HG03520 (cell line): ENCODE measurements at regions not wholly inside any gene's neighbourhood (a gene's known extent, or its start where the extent isn't known, plus 50 kb on each side); places are given as distances from the start of the nearest gene placed in this dataset.
"Not testable (repeated sequence)": the region's sequence is repeated elsewhere in the genome, so short reads cannot be mapped to it uniquely, and the experiment has no call there.

ENCODE experiments used
- ATAC-seq: cut with Tn5 transposase; IDR thresholded peaks from one replicate; pipeline ENCODE4 v1.9.1; 2021; ENCODE audit warnings: mild to moderate bottlenecking, moderate library complexity; ENCODE audit not compliant: unreplicated experiment

DNA sequence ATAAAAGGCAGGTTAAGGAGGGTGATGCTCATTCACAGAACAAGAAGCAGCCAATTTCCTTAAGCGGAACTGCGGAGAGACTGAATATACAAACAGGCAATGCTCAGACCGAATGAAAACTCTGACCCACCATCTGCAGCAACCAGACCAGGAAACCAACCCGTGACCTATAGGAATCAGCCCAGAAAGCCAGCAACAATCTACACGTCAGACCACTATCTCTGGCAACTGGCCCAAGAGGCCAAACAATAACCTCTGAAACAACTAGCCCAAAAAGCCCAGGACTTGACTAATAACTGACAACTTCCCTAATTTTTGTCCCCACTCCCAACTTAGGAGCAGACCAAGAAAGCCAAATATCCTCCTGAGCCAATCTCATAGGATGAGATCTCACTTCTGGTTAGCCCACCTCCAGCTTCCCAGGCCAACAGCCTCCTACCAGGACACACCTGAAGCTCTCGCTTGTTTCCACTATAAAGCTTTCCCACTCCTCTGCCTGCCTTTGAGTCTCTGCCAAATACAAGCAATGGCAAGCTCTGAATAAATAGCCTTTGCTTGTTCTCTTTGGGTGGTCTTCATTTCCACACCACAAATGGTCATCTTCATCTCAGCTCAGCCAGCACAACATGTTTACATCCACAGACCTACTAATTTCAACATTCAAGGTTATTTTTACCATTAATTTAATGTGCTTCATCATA lies 168.5 kb downstream of the HSD17B3 start:
- no peak for ATAC-seq

DNA sequence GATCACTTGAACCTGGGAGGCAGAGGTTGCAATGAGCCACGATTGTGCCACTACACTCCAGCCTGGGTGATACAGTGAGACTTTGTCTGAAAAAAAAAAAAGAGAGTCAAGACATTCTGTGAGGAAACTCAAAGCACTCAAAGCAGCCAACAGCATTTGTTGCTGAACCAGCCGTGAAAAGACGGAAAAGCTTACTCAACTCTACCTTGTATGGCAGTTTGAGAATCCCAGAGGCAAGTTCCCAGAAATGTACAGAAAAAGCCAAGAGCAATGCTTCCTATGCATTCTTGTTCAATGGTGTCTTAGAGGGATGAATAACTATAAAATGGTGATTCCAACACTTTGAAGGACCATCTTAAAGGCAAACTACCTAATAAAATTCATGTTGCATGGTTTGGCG lies 170.2 kb downstream of the HSD17B3 start:
- ATAC-seq: no peak

DNA sequence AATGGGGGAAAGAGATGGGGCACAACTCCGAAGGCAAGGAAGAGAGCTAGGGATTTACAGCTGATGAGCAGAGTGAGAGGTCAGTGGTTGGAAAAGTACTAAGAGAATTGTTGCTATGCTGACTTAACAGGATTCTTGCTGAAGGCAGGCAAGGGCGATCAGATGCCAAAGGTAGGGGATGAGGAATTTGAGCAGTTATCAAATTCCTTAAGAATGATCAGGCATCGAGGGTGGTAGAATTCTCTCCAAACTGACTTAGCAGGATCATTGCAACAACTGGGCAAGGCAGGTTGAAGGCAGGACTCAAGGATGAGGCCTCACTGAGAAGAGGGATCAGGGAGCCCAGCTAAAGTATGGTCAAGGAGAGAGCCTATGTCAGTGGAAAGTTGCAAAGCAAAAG lies 171.0 kb downstream of the HSD17B3 start:
- no peak for ATAC-seq

DNA sequence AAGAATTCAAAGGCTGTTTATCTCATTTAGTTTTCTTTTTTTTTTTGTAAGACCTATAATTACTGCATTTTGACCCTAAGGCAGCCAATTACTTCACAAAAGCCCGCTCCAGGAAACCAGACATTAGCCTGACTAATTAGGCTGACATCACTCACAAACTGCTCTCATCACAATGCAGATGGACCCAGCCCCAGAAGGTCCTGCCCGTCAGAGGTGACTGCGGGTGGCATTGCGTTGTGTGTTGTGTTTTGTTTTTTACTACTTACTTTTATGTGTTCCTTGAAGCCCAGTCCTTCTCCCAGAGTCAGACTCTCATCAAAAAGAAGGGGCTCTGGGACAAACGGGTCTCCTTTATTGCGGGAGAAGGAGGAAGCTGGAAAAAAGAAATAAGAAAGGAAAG lies 172.2 kb downstream of the HSD17B3 start:
- ATAC-seq: no peak

DNA sequence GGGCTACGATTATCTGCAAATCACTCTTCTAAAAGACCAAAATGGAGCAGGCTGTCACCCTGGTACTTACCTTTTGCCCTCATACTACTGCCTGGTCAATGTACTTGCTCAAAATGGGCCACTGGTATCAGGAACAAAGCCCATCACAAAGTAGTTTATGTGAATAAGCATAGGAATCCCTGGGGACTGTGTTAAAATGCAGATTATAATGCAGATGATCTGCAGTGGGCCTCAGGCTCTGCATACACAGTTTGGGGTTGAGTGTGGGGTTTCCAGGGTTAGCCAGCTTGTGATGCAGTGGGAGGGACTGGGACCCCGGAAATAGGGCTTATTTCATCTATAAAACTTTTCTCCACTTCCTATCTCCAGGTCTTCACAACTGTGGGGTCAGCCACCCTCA lies 173.1 kb downstream of the HSD17B3 start:
- no peak for ATAC-seq

DNA sequence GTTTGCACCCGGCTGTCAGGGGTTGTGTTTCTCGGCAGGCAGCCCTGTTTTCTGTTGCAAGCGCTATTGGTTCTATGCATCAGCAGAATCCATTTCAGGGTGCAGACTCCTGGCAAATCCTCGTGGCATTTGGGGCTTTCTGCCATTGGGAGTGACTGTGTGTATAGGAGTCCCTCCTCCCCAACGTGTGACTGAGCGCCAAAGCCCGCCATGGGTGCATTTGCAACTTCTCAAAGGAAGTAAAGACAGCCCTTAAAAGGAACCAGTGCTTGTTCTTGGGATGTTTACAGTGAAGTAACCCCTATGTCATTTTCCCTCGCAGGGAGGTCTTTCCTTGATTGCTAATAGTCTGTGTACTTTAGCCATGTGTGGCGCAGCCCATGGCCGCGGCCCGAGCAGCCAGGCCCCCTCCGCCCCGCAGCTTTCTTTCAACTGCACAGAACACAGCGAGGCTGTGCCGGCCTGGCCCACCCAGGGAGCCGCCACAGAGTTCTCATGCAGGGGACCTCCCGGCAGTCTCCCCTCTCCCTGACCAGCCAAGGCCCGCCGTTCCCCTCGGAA lies 175.6 kb downstream of the HSD17B3 start:
- ATAC-seq: no peak

DNA sequence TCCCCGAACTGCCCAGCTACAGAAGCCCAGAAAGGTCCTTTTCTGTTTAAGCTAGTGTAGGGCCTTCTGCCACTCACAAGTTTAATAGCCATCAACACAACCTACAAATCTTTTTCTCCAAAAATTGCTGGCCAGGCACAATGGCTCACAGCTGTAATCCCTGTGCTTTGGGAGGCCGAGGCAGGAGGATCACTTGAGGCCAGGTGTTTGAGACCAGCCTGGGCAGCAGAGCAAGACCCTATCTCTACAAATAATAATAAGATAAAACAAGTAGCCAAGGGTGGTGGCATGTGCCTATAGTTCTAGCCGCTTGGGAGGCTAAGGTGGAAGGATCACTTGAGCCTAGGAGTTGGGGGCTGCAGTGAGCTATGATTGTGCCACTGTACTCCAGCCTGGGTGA lies 176.4 kb downstream of the HSD17B3 start:
- ATAC-seq: no peak

DNA sequence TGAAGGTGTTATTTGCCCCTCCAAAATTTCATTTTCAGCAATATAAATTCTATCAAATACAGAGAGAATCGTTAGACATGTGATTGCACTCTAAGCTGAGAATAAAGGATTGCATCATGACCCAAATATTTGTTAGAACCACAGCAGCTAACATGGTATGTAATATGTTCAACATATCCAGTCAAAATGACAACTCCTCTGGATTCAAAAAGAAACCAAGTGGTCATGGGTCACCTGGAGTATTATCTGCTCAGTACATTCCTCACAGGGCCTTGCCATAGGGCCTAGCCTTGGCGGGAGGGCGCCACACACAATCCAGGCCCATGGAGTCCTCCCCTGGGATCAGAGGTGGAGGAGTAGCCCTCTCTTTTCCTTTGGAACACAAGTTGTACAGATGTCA lies 179.2 kb downstream of the HSD17B3 start:
- no peak for ATAC-seq

DNA sequence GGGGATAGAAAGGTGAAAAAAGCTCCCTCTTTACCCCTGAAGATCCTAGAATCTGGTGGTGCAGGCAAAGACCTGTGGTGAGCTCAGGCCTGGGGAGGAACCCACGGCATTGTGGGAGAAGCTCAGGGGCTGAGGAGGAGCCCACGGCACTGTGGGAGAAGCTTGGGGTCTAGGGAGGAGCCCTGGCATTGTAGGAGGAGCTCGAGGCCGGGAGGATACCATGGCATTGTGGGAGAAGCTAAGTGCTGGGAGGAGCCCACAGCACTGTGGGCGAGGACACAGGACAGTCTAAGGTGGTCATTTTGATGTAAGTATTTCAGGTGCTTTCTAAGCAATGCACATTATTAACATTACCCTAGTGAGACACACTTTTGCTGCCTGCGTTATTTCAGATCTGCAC lies 179.7 kb downstream of the HSD17B3 start:
- no peak for ATAC-seq

DNA sequence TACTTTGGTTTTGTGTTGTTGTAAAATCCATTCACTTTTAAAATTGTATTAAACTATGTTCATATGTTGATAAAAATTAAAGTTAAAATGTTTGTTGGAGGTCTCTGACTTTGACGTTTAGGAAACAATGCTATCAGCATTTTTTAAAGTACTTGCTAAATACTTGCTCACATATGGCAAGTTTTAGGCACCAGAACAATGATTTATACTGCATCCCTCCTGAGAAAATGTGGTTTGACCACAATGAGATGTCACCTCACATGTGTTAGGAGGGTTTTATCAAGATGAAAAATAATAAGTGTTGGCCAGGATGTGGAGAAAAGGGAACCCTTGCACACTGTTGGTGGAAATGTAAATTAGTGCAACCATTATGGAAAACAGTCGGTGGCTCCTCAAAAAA lies 180.8 kb downstream of the HSD17B3 start:
- ATAC-seq: no peak

DNA sequence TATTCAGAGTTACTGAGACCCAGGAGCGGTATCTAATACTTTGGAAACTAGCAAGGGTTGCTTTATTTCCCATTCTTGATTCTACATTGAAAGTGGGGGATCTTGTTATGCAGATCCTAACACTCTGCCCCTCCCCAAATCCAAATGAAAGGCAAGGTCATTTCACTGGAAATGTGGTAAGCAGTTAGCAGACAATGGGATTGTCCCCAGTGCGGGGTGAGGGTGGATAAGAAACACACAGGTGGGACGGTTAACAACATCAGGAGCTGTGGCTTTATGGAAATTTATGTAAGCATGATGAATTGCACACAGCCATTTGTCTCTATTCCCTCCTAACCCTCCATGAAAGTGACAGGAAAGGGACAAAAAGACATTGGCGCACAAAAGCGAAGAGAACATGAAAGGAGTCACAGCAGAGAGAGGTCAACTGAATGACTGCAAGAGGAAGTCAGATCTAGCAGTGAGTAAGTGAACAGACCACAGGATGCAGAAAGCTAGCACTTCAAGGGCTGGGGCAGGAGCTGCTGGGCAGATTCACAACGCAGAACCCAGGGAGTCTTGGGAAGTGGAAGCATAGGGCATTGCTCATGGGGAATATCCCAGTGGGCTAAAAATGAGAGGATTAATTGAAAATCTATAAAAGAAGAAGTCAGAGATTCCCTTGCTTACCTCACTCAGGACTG lies 184.4 kb downstream of the HSD17B3 start:
- no peak for ATAC-seq

DNA sequence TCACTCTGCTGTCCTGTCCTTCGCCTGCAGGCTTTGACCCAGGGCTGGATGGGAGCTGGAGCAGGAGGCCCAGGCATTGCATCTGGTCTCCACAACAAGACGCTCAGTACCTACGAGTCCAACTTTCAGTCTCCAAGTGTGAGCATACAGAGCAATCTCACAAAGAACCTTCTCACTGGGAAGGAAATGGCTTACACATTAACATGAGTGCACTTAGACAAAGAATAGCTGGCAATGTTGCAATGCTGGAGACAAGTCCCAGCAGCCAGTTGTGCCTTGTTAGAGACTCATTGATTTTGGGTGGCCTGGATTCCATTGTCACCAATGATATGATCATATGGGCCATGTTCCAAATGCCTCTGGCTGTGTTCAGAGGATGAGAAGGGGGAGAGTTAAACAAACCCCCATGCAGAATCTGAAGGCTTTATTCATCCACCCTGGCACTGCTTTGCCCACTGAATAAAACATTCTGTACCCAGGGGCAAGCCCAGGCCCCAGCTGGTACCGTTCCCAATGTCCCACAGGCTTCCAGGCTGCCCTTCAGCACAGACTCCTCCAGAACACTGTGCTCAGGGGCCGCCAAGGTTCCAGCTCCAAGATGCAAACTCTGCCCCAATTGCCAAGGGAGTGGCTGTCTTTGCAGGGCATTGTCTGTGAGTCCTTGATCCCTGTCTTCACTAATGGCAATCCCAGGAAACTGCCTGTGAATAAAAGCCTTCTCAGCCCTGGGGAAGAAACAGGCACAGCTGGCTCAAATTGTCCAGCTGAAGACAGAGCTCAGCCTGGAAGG lies 185.5 kb downstream of the HSD17B3 start:
- no peak for ATAC-seq

DNA sequence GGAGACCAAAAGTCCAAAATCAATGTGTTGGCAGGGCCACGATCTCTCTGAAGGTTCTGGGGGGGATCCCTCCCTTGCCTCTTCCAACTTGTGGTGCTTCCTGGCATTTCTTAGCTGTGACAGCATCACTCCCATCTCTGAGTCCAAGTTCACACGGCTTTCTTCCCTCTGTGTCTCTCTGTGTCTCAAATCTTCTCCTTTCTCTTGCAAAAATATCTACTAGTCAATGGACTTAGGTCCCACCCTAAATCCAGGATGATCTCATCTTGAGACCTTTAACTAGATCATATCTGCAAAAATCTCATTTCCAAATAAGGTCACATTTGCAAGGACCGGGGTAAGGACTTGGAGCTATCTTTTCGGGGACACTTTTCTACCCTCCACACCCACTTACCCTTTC lies 186.1 kb downstream of the HSD17B3 start:
- ATAC-seq: no peak

DNA sequence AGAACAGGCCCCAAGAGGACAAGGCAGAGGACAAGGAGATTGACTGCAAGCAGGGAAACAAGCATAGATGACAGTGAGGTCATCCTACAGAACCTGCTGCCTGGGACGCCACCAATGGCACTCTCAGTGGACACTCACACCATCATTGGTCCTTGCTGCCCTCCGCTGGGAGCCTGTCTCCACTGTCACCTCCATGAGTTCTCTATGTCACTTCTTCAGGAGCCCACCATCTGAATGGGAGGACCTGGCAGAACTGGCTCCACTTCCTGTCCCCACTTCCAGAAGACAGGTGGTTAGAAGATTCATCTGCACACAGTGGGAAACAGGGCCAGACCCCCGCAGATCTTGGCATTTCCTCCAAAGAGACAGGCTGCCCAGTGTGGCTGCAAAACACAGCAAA lies 188.9 kb downstream of the HSD17B3 start:
- no peak for ATAC-seq

DNA sequence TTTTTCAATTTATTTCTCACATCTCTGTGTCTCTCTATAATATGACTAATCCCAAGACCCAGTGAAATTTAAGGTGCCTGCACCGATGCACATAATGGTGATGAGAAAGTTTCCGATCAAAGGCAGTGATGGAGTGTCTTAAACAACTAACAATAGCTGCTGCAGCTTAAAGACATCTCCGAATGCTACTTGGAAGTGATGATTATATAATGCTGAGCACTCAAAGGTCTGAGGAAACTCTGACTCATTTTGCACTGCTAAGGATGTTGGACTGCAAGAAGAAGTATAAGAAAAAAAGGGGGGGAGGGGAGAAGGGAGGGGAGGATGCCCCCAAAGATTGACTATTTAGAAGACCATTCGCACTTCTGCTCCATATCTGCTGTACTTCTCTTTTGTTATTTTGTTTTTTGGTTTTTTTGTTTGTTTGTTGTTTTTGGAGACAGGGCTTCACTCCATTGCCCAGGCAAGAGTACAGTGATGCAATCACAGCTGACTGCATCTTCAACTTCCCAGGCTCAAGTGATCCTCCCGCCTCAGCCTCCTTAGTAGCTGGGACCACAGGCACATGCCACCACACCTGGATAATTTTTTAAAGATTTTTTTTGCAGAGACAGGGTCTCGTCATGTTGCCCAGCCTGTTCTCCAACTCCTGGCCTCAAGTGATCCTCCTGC lies 192.2 kb downstream of the HSD17B3 start:
- no peak for ATAC-seq

DNA sequence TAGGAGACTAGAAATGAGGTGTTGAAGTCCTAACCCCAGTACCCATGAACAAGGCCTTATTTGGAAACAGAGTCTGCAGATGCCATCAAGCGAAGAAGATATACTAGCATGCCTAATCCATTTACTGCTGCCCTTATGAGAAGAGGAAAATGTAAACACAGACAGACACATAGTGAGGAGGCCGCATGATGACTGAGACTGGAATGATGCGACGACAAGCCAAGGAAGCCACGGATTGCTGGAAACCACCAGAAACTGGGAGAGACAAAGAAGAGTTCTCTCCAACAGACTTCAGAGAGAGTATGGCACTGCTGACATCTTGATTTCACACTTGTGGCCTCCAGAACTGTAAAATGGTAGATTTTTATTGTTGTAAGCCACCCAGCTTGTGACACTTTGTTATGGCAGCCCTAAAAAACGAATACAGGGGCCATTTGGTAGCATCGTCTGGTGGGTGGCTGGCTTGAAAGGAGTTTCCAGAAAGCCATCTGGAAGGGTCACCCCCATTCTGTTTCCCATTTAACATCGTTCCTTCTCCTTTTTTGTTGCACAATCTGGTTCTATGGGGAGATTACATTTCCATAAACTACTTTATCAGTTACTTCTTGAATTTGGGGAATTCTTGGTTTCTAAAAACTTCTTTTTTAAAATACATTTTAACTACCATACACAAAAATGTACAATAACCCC lies 193.1 kb downstream of the HSD17B3 start:
- no peak for ATAC-seq

DNA sequence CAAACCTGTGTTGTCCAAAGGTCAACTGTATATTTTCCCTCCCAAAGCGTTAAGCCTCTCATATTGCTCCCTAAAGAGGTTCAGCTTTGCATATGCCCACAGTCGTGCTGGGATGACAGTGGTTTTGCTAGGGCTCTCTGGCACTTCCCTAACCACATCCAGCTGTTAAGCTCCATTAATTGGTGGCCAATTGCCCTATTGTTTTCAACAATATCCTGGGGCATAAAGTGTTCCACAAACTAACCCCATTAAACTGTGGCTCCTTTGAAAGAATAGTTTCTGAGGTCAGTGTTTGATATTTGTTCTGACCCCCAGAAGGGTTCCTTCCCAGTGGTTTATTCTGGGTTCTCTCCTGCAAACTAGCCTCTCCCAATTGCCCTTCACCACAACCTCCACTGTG lies 194.5 kb downstream of the HSD17B3 start:
- ATAC-seq: no peak

DNA sequence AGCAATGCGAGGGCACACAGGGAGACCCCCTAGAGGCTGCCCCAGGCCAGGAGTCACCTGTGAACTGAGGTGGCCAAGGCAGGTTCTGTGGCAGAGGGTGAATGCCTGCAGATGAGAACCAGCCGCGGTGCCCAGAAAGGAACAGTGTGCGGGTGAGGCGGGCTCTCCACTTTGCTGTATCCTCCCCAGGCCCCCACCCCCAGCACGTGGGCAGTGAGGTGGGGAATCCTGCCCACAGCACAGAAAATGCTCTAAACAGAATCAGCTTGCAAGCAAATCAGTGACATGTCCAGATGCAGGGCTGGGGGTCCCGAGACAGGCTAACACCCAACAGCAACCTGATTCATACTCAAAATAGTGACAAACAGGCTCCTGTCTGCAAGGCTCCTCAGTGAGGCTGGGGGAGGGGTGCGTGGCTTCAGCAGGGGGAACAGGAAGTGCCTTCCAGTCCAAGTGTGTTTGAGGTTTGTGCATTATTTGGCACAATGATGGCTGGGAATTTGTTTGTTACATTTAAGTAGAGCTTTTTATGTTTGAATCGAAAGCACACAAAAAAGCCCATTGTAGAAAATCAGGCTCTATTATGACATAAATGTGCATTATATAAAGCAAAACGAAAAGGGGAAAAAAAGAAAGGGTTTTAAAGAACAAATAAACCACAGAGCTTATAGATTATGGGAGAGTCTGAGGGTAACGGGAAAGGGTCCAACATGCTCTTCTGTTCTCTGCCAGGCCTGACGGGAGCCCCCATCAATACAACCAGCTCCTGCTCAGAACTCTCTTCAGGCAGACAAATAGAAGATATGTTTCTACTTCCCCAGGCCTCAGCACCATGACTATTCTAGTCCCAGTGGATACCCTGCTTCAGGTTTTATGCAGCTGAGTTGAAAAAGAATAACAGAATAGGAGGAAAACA lies 201.3 kb downstream of the HSD17B3 start:
- ATAC-seq: no peak

DNA sequence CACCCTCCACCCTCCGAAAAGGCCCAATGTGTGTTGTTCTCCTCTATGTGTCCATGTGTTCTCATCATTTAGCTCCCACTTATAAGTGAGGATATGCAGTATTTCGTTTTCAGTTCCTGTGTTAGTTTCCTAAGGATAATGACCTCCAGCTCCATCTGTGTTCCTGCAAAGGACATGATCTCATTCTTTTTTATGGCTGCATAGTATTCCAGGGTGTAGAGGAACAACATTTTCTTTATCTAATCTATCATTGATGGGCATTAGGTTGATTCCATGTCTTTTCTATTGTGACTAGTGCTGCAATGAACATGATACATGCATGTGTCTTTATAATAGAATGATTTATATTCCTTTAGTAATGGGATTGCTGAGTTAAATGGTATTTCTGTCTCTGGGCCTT lies 211.3 kb downstream of the HSD17B3 start:
- ATAC-seq: not testable (repeated sequence)
